Kidney glomerular epithelial cell (primary cell): ENCODE measurements at regions not wholly inside any gene's neighbourhood (a gene's known extent, or its start where the extent isn't known, plus 50 kb on each side); places are given as distances from the start of the nearest gene placed in this dataset.

Experiments used
- DNase-seq: peaks from one replicate; lab custom pipeline; 2025; lab: John Stamatoyannopoulos, UW

DNA sequence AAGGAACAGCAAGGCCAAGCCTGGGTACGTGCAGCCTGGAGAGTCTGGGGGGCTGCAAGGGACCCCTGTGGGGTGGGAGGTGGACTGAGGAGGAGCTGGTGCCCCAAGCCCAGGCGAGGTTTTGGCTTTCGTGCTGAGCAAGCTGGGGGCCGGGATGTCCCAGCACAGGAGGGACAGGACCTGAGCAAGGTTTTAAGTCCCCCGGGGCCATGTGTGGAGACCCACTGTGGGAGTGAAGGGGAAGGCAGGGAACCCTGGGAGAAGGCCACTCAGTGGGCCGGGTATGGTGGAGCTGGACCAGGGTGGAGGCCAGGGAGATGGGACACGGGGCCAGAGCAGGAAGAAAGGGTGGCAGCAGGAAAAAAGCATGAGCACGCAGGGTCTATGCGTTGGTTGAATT, 419.2 kb upstream of the SULF2 start:
- no peak for DNase-seq

DNA sequence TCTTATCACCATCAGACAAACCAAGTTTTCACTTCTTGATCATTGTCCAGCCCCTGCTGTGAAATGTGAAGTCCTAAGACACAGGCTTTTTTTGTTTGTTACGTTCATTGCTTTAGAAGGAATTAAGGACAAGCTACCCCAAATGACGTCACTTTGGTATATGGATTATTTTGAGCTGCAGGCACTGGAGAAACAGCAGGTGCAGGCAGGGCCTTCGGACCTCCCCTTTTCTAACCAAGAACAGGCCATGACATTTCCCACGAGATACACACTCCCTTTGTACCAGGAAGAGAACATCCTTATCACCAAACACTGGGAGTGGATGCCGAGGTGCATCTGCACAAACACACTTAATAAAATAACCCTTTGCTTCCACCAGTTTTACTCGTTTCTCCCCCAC, 418.0 kb upstream of the SULF2 start:
- DNase-seq, result no peak

DNA sequence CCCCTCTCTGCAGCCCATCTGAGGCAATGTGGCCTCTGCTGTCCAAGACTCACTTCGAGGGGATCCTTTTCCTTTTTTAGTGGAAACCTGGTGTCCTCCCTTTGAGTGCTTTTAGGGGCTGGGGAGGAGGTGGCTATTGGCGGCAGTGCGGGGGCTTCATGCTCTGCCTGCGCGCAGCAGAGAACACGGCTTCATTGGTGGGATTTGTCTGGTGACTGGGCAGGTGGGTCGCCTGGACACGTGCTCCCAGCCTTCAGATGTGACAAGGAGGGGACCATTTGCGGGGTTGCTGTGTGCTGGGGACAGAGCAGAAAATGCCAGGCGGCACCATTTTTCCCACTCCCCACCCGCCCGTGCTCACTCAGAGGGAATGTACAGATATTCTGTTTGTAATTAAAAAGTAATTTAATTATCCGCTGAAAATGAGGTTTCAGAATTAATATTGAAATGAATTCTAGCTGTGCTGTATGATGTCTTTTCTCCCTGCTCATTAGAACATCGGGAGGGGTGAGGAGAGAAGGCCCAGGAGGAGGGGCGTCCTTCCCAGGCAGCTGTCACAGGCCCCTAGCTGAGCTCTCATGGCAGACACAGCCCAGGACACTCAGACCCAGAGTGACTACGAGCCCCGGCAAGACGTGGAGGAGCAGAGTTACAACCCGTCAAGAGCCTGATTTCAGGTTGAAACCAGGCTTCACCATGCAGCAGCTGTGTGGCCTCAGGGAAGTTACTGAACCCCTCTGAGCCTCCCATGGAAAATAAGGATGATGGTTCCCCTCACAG, 417.2 kb upstream of the SULF2 start:
- DNase-seq, result no peak

DNA sequence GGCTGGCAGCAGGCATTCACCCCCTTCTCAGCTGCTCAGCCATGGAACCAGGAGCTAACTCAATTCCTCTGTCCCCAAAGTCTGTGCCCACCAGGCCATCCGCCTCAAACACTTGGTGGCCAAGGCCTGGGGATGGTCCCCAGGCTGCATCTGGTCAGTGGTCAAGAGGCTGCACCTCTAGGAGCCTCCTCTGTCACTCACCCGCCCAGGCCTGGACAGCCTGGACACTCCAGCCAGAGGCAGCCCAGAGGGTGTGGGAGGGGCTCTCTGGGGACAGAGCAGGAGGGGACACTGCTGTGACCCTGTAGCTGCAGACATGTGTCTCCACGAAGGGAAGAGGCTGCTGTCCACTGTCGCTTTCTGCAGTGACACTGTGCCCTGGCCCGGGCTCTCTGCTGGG, 416.6 kb upstream of the SULF2 start:
- no peak for DNase-seq

DNA sequence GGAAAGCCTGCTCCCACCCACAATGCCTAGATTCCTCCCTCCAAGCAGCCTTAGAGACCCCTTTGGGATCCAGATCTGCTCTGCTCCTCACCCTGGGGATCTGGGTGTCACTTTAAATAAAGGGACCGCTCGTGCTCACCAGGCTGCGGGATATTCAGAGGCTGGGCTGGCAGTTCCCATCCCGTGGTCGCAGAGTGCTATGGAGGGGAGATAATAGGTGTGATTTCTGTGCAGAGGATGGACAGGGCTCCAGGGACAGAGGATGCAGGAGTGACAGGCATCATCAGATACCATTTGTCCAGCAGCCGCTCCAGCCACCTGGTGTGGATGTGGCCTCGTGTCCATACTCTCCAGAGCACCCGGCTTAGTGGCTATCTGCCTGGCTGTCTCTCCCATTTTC, 415.9 kb upstream of the SULF2 start:
- no peak for DNase-seq

DNA sequence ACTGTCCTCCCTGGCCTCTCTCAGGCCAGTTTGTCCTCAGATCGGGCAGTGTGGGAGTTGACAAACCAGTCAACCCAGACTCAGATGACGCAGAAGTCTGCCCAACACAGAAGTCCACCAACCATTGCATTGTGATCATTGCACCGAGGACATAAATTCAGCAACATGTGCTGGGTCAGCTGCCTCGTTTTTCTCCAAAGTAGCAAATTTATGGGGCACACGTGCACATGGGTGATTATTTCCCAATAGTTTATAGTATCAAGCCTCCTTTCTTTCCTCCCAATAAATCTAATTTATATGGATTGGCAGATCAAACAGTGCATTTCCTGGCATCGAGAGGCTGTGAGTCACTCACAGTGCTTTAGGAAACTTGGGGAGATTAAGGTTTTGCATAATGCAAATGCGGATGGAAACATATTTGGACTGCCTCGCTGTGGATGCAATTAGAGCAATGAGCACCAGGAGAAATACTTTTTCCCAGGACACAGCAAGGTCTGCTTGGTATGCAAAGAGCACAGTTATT, 413.7 kb upstream of the SULF2 start:
- peak; percentile 46 for DNase-seq

DNA sequence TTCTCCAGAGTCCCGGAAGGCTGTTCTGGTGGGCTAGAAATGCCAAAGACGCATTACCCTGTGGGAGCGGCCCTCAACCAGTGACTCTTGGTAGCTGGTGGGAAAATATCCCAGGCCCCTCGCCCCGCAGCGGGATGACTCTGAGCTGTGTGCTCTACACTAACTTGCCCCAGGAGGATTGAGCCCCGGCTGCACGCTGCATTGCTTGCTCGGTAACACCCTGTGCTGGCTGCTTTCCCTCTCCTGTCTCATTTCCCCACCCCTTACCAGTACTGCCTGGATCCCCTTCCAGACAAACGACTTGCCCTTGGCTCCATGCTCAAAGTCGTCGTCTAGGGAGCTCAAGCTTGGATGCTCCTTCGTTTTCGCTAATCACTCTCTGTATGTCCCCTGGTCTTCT, 411.8 kb upstream of the SULF2 start:
- DNase-seq, result no peak

DNA sequence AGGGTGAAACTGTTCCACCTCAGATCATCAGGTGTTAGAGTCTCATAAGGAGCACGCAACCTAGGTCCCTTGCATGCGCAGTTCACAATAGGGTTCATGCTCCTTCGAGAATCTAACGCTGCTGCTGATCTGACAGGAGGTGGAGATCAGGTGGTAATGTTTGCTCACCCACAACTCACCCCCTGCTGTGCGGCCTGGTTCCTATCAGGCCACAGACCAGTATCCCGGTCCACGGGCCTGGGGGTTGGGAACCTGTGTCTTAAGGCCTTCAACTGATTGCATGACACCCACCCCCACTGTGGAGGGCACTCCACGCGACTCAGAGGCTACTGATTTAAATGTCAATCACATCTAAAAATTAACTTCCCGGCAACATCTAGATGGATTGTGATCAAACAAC, 411.2 kb upstream of the SULF2 start:
- DNase-seq, result no peak

DNA sequence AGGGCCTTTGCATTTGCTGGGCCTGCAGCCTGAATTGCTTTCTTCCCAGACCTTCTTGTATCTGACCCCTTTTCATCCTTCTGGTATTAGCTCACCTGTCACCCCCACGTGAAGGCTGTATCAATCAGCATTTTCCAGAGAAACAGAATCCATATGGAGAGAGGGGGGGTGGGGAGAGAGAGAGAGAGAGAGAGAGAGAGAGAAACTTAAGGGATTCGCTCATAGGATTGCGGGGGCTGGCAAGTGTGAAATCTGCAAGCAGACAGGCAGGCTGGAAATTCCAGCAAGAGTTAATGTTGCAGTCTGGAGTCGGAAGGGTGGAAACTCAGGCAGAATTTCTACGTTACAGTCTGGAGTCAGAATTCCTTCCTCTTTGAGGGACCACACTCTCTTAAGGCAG, 410.7 kb upstream of the SULF2 start:
- no peak for DNase-seq

DNA sequence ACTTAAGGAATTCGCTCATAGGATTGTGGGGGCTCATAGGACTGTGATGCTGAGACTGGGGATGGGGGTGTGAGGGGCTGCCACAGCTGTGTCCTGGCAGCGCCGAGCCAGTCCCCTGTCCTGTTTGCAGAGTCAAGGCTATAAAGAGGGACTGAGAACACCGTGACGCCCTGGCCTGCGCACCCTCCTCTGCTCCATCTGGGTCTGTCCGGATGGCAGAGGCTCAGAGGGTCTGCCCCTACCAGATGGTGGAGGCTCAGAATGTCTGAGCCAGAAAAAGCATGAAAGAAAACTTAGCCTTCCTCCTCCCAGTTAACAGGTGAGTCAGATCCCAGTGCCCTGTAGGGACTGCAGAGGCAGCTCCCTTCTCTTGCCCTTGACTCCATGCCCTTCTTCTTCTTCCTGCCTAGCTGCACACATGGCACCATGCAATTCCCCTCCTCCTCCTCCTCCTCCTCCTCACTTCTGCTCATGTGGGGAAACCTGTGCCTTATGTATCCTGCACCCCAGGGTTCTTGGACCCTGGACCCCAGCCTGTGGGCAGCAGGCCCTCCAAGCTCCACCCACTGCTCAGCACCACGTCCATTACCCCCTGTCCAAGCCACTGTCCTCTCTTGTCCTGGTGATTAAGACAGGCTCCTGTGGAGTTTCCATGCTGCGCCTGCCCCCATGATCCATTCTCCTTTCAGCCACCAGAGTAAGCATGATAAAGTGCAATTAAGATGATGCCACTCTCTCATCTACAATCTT, 410.0 kb upstream of the SULF2 start:
- DNase-seq, result no peak

DNA sequence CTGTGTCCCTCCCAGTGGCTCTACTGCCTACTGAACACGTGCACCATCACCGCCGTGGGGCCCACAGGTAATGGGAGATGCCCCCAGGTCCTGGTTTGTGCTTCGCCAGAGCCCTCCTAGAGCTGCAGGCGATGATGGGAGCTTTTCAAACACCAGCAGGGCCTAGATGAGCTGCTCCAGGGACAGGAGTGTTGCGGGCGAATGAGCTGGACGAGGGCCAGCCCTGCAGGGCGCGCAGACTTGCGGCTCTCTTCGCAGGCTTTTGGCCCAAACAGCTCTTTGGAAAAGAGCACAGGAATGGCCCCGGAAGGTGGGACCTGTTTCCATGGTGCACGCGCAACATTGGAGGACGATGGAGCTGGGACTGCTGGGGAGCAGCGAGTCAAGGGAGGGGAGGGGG, 409.3 kb upstream of the SULF2 start:
- no peak for DNase-seq

DNA sequence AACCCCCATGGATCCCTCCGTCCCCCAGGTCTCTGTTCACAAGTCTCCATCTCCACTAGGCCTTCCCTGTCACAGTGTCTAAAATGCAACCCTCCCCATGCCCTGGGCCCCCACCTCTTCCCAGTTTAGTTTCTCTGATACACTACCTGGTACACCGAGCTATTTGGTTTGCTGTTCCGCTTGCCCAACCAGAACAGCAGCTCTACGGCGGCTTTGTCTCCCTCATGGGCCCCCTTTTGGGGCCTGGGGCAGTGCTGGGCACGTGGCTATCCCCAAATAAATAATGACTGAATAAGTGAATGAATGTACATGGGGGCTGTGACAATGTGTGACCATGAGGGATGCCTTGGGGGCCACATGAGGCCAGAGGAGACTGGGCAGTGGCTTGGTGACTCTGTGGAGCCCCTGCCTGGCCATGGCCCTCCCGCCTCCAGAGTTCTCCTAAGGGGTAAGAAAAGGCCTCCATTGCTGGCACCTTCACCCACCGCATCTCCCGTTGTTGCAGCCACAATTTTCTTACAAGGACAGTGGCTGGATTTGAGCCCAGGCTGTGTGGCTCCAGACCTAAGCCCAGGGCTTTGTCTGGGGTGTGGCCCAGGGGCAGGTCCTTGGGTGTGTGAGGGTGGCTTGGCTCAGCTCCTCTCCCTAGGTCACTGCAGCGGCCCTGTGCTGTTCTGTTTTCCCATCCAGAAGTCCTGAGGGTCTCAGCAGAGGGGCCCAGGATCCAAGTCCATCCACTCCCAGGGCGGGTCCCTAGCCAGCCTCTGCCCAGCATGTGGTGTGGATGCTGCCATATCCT, 408.5 kb upstream of the SULF2 start:
- no peak for DNase-seq

DNA sequence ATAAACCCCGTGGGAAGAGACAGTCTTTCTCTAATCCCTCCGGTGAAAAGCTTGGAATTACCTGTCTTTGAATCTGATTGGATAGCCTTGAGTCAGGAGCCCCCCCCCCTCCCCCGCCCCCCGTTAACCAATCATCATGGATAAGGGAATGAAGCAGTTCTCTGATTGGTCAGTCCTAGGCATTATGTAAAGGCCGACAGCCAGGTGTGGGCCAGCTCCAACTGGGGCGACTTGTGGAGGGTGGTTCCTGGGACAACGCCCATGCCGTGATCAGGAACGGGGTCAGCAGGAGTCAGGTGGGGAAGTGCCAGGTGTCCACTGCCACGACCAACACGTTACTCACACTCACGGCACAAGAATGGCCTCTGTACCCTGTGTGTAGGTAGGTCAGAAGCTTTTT, 406.8 kb upstream of the SULF2 start:
- no peak for DNase-seq

DNA sequence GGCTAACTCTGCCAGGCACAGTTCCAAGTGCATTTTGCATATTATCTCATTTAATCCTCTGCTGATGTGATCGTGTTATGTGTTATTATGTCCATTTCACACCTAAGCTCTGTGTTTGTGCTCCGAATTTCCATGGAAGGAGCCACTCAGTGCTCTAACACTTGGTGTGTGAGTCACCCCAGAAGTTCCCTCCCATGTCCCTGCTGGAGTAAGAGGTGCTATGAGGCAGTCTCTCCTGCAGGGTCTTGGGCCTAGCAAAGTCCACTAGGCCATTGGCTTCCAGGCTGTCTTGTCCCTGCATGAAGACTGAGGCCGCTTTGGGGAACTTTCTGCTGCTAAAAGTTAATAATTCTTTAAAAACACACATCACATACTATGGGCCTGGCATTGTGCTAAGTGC, 405.9 kb upstream of the SULF2 start:
- DNase-seq, result peak; percentile 4

DNA sequence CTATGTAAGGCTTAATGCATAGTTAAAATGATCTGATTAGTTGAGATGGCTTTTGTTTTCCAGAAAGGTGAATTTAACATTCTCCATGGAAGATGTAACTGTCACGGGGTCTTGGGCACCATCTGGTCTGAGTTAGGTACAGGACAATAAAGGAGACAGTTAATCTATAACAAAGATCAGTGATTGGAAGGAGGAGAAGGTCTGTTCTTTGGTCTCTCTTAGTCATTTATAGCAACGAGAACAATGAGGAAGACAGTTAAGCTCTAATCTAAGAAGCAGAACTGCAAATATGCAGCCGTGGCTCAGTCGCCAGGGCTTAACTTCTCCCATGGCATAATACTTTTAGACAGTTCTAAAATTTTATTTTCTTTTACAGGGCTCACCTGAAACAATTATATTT, 405.5 kb upstream of the SULF2 start:
- peak; percentile 12 for DNase-seq

DNA sequence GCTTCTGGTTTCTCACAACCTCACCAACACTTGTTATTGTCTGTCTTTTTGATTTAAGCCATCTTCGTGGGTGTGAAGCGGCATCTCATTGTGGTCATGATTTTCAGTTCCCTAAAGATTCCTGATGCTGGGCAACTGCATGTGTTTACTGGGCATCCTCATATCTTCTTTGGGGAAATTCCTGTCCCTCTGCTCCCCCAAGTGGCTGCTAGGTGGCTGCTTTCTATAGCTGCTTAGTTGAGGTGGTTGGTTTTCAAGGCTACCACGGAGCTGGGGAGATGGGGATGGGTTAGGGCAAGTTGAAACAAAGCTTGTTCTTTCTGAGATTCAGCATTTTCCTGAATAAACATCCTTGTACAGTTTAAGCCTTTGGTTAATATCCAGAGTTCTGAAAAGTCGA, 403.9 kb upstream of the SULF2 start:
- no peak for DNase-seq

DNA sequence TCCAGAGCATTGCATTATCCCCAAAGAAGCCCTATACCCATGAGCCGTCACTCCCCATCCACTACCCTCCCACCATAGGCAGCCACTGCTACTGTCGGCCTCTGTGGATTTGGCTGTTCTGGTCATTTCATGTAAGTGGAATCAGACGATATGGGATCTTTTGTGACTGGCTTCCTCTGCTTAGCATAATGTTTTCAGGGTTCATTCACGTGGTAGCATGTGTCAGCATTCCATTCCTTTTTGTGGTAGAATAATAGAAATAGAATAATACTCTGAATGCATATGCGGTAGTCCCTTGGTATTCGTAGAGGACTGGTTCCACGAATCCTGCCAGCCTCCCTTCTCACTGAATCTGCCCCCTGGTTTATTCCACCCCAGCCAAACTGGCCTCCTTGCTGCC, 402.6 kb upstream of the SULF2 start:
- DNase-seq, result no peak

DNA sequence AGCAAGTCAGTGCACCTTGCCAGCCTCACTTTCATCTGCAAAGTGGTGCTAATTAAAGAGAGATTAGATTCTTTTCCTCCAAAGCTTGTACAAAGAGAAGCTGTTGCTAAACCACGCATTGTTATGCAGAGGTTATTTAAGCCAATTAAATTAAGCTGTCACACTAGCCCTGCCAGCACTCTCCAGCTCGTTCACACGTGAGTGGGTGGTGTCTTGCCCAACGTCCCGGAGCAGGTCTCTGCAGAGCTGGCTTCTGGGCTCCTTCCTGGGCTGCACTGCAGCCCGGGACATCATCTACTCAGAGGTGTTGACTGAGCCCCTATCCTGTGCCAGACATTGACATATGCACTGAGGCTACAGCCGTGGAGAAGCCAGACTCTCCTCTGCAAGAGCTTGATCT, 401.6 kb upstream of the SULF2 start:
- DNase-seq, result no peak

DNA sequence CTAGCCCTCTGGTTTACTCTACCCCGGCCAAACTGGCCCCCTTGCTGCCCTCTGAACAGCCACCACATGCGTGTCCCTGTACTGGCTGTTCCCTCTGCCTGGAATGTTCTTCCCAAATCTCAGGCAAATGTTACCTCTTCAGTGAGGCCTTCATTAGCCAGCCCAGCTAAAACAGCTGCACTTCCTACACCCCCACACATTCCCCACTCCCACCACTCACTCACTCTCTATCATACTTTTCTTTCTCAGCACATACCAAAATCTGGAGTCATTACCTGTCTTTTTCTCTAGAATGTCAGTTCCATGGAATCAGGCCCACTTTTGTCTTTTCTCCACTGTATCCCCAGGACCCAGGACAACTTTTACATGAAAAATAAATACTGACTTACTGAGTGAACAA, 401.2 kb upstream of the SULF2 start:
- peak; percentile 73 for DNase-seq

DNA sequence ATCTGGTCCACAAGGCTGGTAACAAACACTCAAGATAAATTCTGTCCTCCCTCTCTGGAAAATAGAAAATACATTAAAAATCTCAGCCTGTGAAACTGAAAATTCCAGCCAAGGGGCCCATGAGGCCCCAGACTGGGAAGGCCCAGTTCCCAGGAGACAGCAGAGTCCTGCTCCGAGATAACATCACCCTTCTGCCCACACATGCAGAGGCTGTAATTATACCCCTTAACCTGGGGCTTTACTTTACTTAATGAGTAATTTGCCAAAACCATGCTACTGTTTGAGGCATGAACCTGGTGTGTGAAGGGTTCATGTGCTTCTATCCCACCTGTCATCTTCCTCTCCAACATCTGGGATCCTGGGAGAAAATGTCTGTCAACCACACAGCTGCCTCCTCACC, 398.9 kb upstream of the SULF2 start:
- no peak for DNase-seq

DNA sequence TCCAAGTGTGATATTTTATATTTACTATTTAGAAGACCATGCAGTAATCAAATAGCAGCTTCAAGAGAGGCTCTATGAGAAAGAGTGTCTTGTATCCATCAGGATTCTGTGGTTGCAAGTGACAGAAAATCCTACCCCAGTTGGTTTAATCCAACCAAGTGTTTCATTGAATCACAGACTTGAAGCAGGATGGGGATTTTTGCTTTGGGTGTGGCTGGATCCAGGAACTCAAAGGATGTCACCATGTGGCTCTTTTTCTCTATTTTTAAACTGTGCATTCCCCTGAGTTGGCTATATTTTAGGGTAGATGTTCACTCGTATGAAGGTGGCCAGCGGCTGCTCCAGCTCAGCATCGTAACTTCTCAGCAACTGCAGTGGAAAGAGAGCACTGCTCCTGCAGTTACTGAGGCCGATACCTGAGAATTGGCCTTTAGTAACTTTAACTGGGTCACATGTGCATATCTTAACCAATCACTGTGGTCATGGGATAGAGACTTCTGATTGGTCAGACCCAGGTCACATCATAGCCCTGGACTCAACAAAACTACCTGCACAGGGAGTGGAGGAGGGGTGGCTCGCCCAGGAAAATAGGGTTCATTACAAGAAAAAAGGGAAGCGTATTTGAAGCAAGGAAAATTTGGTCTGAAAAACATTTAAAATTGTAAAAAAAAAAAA, 396.1 kb upstream of the SULF2 start:
- DNase-seq, result no peak

DNA sequence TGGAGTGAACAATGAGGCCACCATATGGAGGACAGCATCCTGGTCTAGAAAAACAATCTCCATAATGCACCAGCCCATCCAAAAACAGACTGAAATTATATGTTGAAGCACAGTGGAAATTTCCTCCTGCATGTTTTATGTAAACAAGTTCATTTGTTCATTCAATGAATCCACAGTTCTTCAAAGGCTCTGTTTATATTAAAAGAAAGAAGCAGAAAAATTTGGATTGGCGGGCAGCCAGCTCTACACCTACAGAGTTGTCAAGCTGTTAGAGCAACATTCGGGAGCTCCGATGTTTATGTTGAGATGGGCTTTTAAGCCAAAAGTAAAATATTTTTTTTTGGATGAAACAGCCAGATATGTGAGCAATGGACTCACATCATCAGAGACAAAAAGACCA, 395.3 kb upstream of the SULF2 start:
- DNase-seq, result peak; percentile 15
